ENCODE measurements at regions not wholly inside any gene's neighbourhood (a gene's known extent, or its start where the extent isn't known, plus 50 kb on each side); places are given as distances from the start of the nearest gene placed in this dataset.
"Not testable (repeated sequence)": the region's sequence is repeated elsewhere in the genome, so short reads cannot be mapped to it uniquely, and the experiment has no call there.

DNA sequence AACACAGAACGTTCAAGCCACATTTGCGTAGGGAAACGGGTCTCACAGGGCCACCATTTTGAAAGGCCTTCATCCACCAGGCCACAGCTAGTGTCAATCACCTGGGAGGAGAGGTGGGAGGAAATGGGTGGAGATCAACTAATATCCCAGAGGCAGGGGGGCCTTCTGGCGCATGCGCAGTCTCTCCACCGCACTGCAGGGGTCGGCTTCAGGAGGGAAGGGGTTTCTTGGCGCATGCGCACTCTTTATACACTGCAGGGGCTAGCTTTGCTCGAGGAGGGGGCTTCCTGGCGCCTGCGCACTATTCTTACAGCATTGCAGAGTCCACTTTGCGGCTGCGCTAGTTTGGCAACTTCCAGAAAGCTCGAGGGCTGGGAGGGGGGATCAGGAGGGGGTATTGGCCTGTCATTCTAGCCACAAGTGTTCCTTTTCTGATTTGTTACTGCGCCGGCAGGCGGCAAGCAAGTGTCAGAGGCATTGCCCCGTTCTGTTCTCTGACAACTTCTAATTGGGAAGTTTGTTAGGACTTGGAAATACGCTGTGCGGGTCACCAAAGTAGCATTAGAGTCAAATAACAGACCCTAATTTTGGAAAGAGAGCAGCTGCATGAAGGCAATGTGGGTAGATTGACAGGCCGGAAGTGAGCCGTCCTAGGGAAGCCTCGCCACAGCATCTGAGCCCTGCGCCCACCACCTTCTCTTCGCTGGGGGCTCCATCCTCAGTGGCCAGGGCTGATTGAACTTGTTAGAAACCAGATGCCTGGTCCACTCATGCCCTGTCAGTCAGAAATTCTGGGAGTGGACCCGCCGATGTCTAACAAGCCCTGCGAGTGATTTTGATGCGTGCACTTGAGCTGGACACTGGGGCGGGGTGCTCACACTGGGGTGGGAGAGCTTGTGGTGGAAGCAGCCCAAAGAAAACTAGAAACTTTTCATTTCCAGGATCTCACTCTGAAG lies 173.5 kb upstream of the NDN start:
- no peaks in the 10 kb centered on the region for H3K9me3 ChIP-seq
- H3K27ac ChIP-seq = no peak overlapping the region
- H3K36me3 ChIP-seq = no peaks in the 10 kb centered on the region
- no peak overlapping the region for H3K4me3 ChIP-seq
- H3K4me1 ChIP-seq = no peaks in the 10 kb centered on the region
- intact Hi-C loops (cut with DNase I) = no loop called here
- no peaks in the 10 kb centered on the region for H3K27me3 ChIP-seq
- 62 to 83% methylated on average over 31 of the region's 31 CpGs for WGBS, 2 donors
- TF ChIP-seq POLR2AphosphoS5 (IDR thresholded peaks at IDR 0.05) = no peak
- TF ChIP-seq EP300 (IDR thresholded peaks at IDR 0.05) = no peak
- no peak for TF ChIP-seq POLR2A (IDR thresholded peaks at IDR 0.05)
- TF ChIP-seq, protein P1, sequence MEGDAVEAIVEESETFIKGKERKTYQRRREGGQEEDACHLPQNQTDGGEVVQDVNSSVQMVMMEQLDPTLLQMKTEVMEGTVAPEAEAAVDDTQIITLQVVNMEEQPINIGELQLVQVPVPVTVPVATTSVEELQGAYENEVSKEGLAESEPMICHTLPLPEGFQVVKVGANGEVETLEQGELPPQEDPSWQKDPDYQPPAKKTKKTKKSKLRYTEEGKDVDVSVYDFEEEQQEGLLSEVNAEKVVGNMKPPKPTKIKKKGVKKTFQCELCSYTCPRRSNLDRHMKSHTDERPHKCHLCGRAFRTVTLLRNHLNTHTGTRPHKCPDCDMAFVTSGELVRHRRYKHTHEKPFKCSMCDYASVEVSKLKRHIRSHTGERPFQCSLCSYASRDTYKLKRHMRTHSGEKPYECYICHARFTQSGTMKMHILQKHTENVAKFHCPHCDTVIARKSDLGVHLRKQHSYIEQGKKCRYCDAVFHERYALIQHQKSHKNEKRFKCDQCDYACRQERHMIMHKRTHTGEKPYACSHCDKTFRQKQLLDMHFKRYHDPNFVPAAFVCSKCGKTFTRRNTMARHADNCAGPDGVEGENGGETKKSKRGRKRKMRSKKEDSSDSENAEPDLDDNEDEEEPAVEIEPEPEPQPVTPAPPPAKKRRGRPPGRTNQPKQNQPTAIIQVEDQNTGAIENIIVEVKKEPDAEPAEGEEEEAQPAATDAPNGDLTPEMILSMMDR (IDR thresholded peaks at IDR 0.05) = no peak
- DNase-seq = no peak

DNA sequence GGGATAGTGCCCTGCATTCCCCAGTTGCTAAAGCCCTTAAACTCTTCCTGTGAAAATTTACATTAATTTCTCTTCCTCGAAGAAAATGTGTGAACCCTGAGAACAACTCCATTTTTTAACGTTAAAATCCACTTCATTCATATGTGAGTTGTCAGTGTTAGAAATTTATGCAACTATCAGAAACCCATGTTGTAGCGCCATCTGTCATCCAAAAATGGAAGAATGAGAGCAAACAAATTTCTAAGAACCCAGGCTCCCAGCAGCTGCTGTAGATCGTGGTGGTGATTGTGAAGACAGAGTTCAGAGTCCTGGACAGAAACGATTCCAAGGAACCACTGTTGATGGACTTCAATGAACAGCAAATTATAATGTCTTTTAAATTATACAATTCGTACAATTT lies 179.7 kb upstream of the NDN start:
- H3K9me3 ChIP-seq = no peaks in the 10 kb centered on the region
- H3K27ac ChIP-seq = no peak overlapping the region
- no peak for TF ChIP-seq POLR2A (IDR thresholded peaks at IDR 0.05)
- TF ChIP-seq, protein P1 (IDR thresholded peaks at IDR 0.05) = no peak
- no peak for TF ChIP-seq POLR2AphosphoS5 (IDR thresholded peaks at IDR 0.05)
- no peak for TF ChIP-seq EP300 (IDR thresholded peaks at IDR 0.05)
- H3K27me3 ChIP-seq = no peaks in the 10 kb centered on the region
- H3K36me3 ChIP-seq = no peaks in the 10 kb centered on the region
- intact Hi-C loops (cut with DNase I) = no loop called here
- no peaks in the 10 kb centered on the region for H3K4me1 ChIP-seq
- WGBS, 2 donors = 31 to 36% methylated on average over 6 of the region's 6 CpGs
- no peak for DNase-seq
- no peak overlapping the region for H3K4me3 ChIP-seq

DNA sequence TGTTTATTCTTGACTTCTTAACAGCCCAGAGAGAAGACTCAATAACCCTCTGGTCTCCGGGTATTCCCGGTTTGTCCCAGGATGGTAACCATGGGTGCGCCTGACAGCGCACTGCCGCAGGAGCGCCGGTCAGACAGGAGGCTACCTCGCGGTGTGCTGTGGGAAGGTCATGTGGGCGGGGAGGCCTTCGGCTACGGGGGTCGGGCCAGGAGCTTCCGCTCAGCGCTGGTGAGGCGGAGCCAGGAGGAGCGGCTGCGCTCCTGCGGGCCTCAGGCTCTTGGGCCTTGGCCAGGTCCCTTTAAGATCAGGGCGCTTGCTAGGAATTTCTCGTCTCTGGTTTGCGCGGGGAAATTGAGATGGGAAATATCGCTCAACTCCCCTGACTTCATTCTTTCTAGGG lies 182.3 kb upstream of the NDN start:
- Histone ChIP-seq H3K4me1 (no peaks in the 10 kb centered on the region), H3K9me3 (no peaks in the 10 kb centered on the region), H3K36me3 (no peaks in the 10 kb centered on the region), H3K27ac (no peak overlapping the region), H3K4me3 (peak overlapping the region in 2 of 4 donors; percentile 4 to 13), H3K27me3 (no peaks in the 10 kb centered on the region)
- TF ChIP-seq, protein P1 (IDR thresholded peaks at IDR 0.05) = no peak
- TF ChIP-seq EP300 (IDR thresholded peaks at IDR 0.05) (no peak), POLR2A (IDR thresholded peaks at IDR 0.05) (no peak), POLR2AphosphoS5 (IDR thresholded peaks at IDR 0.05) (no peak)
- no peak for DNase-seq
- 32 to 41% methylated on average over 24 of the region's 24 CpGs for WGBS, 2 donors
- intact Hi-C loops (cut with DNase I) = no loop called here

DNA sequence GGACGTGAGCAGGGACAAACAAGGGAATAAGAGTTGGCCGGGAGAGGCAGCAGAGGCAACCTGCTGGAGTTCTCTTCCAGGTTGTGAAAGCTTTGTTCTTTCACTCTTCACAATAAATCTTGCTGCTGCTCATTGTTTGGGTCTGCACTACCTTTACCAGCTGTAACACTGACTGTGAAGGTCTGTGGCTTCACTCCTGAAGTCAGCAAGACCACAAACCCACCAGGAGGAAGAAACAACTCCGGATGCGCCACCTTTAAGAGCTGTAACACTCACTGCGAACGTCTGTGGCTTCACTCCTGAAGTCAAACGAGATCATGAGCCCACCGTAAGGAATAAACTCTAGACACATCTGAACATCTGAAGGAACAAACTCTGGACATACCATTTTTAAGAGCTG lies 186.5 kb upstream of the NDN start:
- H3K36me3 ChIP-seq; H3K4me1 ChIP-seq; H3K9me3 ChIP-seq; DNase-seq; intact Hi-C loops (cut with DNase I); H3K27ac ChIP-seq; H3K27me3 ChIP-seq; H3K4me3 ChIP-seq: not testable (repeated sequence)
- WGBS, 2 donors = 83 to 86% methylated on average over 8 of the region's 8 CpGs

DNA sequence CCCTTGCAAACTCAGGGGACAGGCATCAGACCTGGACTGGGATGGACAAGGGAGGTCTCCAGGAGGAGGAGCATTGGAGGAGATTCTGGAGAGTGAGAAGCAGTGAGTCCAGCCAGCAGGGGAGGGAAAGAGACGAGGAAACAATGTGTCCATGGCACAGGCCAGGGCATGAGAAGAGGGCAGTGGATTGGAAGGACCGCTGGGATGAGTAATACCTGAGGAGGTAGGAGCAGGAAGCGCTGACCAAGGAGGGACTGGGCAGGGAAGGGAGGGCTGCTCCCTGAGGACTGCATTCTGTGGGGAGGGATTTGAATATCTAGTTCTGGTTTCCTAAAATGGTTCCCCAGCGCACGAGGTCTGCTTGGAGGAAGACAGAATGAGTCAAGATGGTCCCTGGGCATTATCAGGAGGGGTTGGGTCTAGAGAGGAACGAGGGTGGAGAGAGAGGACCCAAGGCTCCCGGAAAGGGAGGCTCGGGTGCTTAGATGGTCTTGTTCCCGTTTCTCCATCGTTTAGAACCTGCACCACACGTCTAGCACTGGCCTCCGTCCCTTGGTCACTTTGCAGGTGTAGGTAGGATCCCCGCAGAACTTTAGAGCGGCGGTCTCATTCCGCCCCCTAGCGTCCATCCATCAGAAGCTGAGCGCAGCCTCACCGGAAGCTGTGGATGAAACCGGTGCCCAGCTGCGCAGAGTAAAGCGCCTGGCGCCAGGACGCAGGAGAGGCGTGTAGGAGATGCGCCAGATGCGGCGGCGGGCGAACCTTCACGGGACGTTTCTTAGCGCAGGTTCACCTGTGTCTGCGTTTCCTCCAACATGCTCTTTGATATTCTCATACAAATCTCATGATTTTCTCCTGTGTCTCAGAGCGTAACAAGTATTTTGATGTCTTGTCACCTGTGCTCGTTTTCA lies 190.7 kb upstream of the NDN start:
- intact Hi-C loops (cut with DNase I) = loop anchor here (5.0 kb wide), 1 partner anchor 235 kb away; no protein-coding TSS in a partner anchor
- H3K9me3 ChIP-seq = no peaks in the 10 kb centered on the region
- WGBS, 2 donors = 32 to 33% methylated on average over 36 of the region's 36 CpGs
- DNase-seq = no peak
- no peak for TF ChIP-seq POLR2AphosphoS5 (IDR thresholded peaks at IDR 0.05)
- TF ChIP-seq, protein P1 (IDR thresholded peaks at IDR 0.05) = peak in 1 of 4 experiments; percentile 26
- no peak for TF ChIP-seq EP300 (IDR thresholded peaks at IDR 0.05)
- TF ChIP-seq POLR2A (IDR thresholded peaks at IDR 0.05) = no peak
- H3K4me1 ChIP-seq = no peaks in the 10 kb centered on the region
- H3K36me3 ChIP-seq = no peaks in the 10 kb centered on the region
- H3K4me3 ChIP-seq = no peak overlapping the region
- H3K27ac ChIP-seq = no peak overlapping the region
- H3K27me3 ChIP-seq = peaks cover 0 to 5% (median 0%) of the 10 kb centered on the region in 3 donors

Data from sigmoid colon (tissue), 6 donors.